GM12878 (cell line): ENCODE measurements at regions not wholly inside any gene's neighbourhood (a gene's known extent, or its start where the extent isn't known, plus 50 kb on each side); places are given as distances from the start of the nearest gene placed in this dataset.

Experiments used
- CTCF ChIP-seq, 3 experiments: IDR thresholded peaks in 2 of 3; conservative IDR thresholded peaks in 1 of 3; 2 replicates each; pipeline ENCODE4 v1.5.1; 2011; ENCODE audit warnings: low read depth in 3 of 3, low read length in 3 of 3, mild to moderate bottlenecking in 3 of 3, control low read depth in 2 of 3, moderate library complexity in 2 of 3, inconsistent platforms in 1 of 3, mixed read lengths in 1 of 3; ENCODE audit not compliant: control insufficient read depth in 2 of 3, insufficient read depth in 1 of 3; ENCODE audit errors: extremely low read depth in 1 of 3
- EZH2 ChIP-seq: IDR thresholded peaks from 2 replicates; pipeline ENCODE4 v1.6.1; 2012; ENCODE audit warnings: low read depth, mild to moderate bottlenecking, control low read depth, inconsistent platforms, low read length, borderline replicate concordance; ENCODE audit not compliant: control insufficient read depth
- GATAD2B ChIP-seq: fragments of 450-650 bp; conservative IDR thresholded peaks from 2 replicates; pipeline ENCODE4 v1.6.1; 2017; ENCODE audit warnings: low read depth, mild to moderate bottlenecking, moderate library complexity
- JUND ChIP-seq: IDR thresholded peaks from 2 replicates; pipeline ENCODE4 v1.6.1; 2012; ENCODE audit warnings: low read depth, mild to moderate bottlenecking, low read length, improper control_type of control experiment, moderate library complexity
- NR2C2 ChIP-seq: IDR thresholded peaks from 2 replicates; pipeline ENCODE4 v1.6.1; 2011; ENCODE audit warnings: borderline replicate concordance, low read depth; ENCODE audit not compliant: control insufficient read depth, insufficient read length

GRCh38 chr4:35649778-35650177, 594.5 kb downstream of the ARAP2 start:
- no peak for TF ChIP-seq GATAD2B
- TF ChIP-seq CTCF (IDR thresholded peaks at IDR 0.05 in 2 of 3, conservative IDR thresholded peaks at IDR 0.05 in 1 of 3; ENCODE audit: control insufficient read depth in 2 of 3, extremely low read depth in 1 of 3, insufficient read depth in 1 of 3, low read depth in 3 of 3, low read length in 3 of 3), result no peak
- TF ChIP-seq NR2C2, result no peak
- no peak for TF ChIP-seq EZH2
- TF ChIP-seq JUND, result no peak
